IPS-18c (cell line): ENCODE measurements at regions not wholly inside any gene's neighbourhood (a gene's known extent, or its start where the extent isn't known, plus 50 kb on each side); places are given as distances from the start of the nearest gene placed in this dataset.
"Not testable (repeated sequence)": the region's sequence is repeated elsewhere in the genome, so short reads cannot be mapped to it uniquely, and the experiment has no call there.

ENCODE experiments used
- H3K4me3 ChIP-seq: 2 replicates; pipeline ENCODE4 v1.7.0; 2013; ENCODE audit warnings: low read depth, mild to moderate bottlenecking, low read length, moderate library complexity; ENCODE audit not compliant: insufficient read depth
- H3K9me3 ChIP-seq: one replicate; pipeline ENCODE4 v1.6.1; 2013; ENCODE audit warnings: mild to moderate bottlenecking, low read length, moderate library complexity; ENCODE audit not compliant: control insufficient read depth, insufficient read depth

DNA sequence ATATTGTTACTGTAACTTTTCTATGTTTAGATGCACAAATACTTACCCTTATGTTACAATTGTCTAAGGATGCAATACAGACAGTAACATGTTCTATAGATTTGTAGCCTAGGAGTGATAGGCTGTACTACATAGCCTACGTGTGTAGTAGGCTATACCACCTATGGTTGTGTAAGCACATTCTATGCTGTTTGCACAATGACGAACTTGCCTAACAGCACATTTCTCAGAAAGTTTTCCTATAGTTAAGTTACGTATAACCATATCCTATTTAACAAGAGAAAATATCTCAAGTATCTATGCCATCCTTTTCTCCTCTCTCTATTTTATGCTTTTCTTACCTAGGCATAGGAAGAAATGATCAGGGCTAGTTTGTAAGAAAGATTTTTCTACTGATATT lies 710.8 kb upstream of the HTR2C start:
- Histone ChIP-seq H3K9me3 (no peaks in the 10 kb centered on the region), H3K4me3 (no peak overlapping the region)

- Histone ChIP-seq H3K4me3 (no peak overlapping the region), H3K9me3 (no peaks in the 10 kb centered on the region)
Measured at GRCh38 chrX:113868711-113869110, 715.2 kb upstream of the HTR2C start.

GRCh38 chrX:113868177-113868576 lies 715.7 kb upstream of the HTR2C start:
- no peak overlapping the region for H3K4me3 ChIP-seq
- no peaks in the 10 kb centered on the region for H3K9me3 ChIP-seq

- no peaks in the 10 kb centered on the region for H3K9me3 ChIP-seq
- no peak overlapping the region for H3K4me3 ChIP-seq
Measured at GRCh38 chrX:113849408-113849807, 734.5 kb upstream of the HTR2C start.

DNA sequence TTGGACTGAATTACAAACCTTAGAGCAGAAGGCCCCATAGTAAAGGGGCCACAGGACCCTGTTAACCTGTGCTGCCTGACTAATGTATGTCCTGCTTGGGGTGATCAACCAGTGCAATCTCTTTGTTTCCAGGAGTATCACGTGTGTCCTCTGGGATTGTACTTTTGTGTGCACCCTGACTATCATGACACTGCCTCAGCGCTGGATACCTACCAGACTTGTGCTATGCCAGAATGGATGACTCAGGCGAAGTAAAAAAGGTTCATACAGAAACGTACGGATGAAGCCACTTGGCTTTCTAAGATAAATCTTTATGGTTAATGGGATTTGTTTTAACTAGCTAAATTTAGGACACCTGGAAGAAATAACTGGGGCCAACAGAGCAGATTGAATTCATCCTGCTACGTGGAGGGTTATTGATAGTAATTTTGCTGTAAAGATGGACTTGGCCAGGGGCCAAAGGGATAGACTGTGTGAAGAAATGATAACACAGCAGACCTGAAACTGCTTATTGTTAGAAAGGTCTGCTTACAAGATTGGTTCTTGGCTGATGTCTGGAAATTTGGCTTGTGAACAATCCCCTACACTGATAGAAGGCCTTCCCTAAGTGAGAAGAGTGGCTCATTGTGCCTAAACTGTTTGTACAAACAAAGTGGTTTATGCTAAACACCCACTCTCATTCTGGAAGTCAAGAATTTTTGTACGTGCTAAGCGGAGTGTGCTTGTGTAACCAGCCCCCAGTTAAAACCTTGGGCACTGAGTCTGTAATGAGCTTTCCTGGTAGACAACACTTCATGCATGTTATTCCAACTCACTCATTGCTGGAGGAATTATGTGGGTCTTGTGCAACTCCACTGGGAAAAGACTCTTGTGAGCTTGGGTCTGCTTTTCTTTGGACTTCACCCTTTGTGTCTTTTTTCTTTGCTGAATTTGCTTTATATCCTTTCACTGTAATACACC lies 750.5 kb upstream of the HTR2C start:
- Histone ChIP-seq H3K9me3 (no peaks in the 10 kb centered on the region), H3K4me3 (no peak overlapping the region)

GRCh38 chrX:113828470-113828869 lies 755.4 kb upstream of the HTR2C start:
- no peaks in the 10 kb centered on the region for H3K9me3 ChIP-seq
- H3K4me3 ChIP-seq = no peak overlapping the region

GRCh38 chrX:113818346-113818745 lies 765.5 kb upstream of the HTR2C start:
- H3K9me3 ChIP-seq = peaks cover 2% of the 10 kb centered on the region
- no peak overlapping the region for H3K4me3 ChIP-seq

DNA sequence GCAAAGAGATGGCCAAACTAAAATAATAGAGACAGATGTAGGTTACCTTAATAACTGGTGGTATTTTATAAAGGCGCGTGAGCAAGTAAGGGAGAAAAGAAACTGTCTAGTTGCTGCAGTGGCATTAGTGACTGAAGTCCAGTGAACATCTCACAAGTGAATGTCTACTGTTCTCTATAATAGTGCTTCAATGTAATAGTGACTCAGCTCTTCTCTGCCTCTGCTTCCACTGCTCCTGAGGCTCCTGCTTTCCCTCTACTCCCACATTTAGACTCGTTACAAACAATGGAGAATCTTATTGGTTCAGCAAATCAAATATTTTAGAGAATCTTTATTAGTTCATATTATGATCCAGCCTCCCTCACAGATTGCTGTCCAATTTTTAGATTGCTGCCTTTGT lies 779.1 kb upstream of the HTR2C start:
- Histone ChIP-seq H3K4me3 (no peak overlapping the region), H3K9me3 (peaks cover under 1% of the 10 kb centered on the region)

DNA sequence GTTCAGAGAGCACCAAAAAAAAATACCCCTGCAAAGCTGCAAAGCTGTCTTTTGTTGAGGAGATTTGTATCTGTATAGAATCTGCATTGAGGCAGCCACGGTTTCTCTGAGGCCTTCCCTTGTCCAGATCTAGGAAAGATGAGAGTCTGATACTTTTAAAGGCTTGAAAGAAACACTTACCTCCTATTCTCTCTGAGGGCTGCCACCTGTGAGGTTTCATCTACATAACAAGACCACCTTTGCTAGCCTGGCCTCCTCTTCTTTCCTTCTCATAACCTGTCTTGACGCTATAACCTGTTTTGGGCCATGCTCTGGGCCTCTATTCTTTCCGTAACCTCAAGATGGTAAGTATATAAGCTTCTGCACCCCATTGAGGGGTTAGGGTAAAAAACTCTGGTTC lies 779.6 kb upstream of the HTR2C start:
- Histone ChIP-seq H3K4me3 (no peak overlapping the region), H3K9me3 (peaks cover 5% of the 10 kb centered on the region)

DNA sequence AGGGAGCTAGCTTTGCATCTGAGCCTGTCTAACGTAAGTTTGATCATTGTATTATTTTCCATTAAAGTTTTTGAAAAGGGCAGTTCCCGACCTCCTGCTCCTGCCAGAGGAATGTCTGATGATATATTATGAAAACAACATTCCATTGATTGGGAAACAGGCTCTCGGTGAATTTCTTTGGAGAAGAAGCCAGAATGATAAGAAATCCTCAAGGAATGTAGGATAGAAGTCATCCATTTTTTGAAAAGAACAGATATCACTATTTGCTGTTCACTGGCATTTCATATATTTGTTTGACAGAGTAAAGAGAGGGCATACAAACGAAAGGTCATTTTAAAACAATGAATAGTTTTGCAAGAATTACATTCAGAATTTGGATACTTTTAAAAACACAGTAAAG lies 781.0 kb upstream of the HTR2C start:
- H3K9me3 ChIP-seq = peaks cover 5% of the 10 kb centered on the region
- H3K4me3 ChIP-seq = no peak overlapping the region

- Histone ChIP-seq H3K4me3 (no peak overlapping the region), H3K9me3 (peaks cover 5% of the 10 kb centered on the region)
Measured at GRCh38 chrX:113800955-113801354, 782.9 kb upstream of the HTR2C start.

- Histone ChIP-seq H3K4me3 (no peak overlapping the region), H3K9me3 (no peaks in the 10 kb centered on the region)
Measured at GRCh38 chrX:113793563-113793962, 790.3 kb upstream of the HTR2C start.

DNA sequence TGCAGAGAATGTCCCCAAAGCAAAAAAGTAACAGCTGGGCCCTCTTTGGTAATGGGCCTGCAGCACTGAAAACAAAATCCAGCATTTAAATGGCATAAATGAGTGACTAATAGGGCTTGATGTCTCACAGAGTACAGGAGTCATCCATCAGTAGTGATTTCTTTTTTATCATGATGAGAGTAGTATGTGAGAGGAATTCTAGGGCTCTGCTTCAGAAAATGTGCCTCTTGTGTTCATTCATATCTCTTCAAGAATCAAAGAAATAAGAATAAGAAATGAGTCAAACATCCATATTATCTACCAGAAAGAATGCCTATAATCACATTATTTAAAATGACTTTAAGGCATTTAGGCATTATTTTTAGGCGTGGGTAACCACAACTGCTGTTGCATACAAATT lies 792.9 kb upstream of the HTR2C start:
- H3K9me3 ChIP-seq = no peaks in the 10 kb centered on the region
- H3K4me3 ChIP-seq = no peak overlapping the region

- not testable (repeated sequence) for H3K9me3 ChIP-seq, H3K4me3 ChIP-seq
Measured at GRCh38 chrX:113784754-113785153, 799.1 kb upstream of the HTR2C start.

DNA sequence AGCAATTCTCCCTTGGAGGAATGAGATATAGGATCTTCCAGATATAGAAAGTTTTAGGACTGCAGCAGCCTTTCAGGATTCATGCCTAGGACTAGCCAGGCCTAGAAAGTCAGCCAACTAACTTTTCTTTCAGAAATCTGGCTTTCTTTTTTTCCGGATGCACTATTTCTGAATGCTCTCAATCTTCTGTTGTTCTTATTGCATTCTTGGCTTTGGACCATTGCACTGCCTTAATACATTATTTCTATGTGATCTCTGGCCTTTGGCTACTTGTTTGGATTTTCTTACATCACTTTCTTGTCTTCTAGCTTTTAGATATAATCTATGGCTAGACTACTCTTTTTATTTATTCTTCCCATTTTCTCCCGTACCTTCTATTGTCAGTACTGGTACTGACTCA lies 813.1 kb upstream of the HTR2C start:
- Histone ChIP-seq H3K4me3 (no peak overlapping the region), H3K9me3 (no peaks in the 10 kb centered on the region)

DNA sequence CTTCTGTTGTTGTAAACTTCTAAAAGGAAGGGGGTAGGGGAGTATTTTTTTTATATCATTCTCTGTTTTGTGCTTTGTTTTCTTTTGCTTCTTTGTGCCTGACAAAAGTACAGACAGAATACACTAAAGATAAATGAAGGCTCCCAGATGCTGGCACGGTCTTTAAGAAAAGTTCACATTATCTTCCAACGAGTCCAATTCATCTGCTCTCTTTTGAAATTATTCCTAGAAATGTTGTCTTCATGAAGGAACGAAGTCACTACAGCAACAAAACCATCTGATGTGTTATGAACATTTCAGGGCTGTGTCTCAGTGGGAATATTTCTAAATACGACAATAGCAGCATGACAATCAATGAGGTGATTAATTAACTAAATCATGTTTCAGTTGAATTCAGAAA lies 813.8 kb upstream of the HTR2C start:
- H3K9me3 ChIP-seq = no peaks in the 10 kb centered on the region
- no peak overlapping the region for H3K4me3 ChIP-seq

- Histone ChIP-seq H3K9me3 (peaks cover 2% of the 10 kb centered on the region), H3K4me3 (no peak overlapping the region)
Measured at GRCh38 chrX:113759422-113759821, 824.5 kb upstream of the HTR2C start.

GRCh38 chrX:113747274-113747973 lies 836.5 kb upstream of the HTR2C start:
- H3K9me3 ChIP-seq = no peaks in the 10 kb centered on the region
- H3K4me3 ChIP-seq = no peak overlapping the region
